K562 (cell line): ENCODE measurements at regions not wholly inside any gene's neighbourhood (a gene's known extent, or its start where the extent isn't known, plus 50 kb on each side); places are given as distances from the start of the nearest gene placed in this dataset.

Source experiments
- ATAC-seq: fragments of 200-7000 bp; cut with Tn5 transposase; 3 replicates; pipeline ENCODE4 v1.9.1; 2020; ENCODE audit warnings: moderate library complexity
- BruUV-seq: library from RNA; stranded (reverse); fragments of 400-500 nt; replicated peaks from 2 replicates; lab custom pipeline; 2021; lab: Mats Ljungman, UMichigan
- CTCF ChIA-PET: fragments of 300-600 bp; formaldehyde crosslinking; extraction: SDS; loops from one replicate; lab custom pipeline; 2021; ENCODE audit warnings: low intra/inter-chr PET ratio; lab: Yijun Ruan, JAX
- POLR2A ChIA-PET: fragments of 300-600, 350-650 bp; sonication (Branson Sonifier 250); formaldehyde crosslinking; extraction: SDS; loops from one replicate; lab custom pipeline; 2021; ENCODE audit warnings: antibody characterized with exemption, inconsistent platforms; lab: Yijun Ruan, JAX
- DNase-seq, 4 experiments: peaks; one replicate each; pipeline versions ENCODE4 v3.0.0 to v3.0.0-alpha.2; 2011 to 2018; ENCODE audit warnings: low spot score in 3 of 4, mixed read lengths in 3 of 4; ENCODE audit errors: extremely low read depth in 1 of 4
- FAIRE-seq: peaks from 2 replicates; lab custom pipeline; 2011; peaks lifted over from hg19 to GRCh38; lab: Jason Lieb, UNC
- H2AFZ ChIP-seq: 2 replicates; pipeline ENCODE4 v1.6.0; 2011; ENCODE audit warnings: low read depth, low read length, control low read depth, inconsistent platforms
- H3K27ac ChIP-seq: fragments of 200-600 bp; 3 replicates; pipeline ENCODE4 v1.8.0; 2011; ENCODE audit warnings: low read depth, mild to moderate bottlenecking, control low read depth, inconsistent platforms, low read length, moderate library complexity, mixed read lengths; ENCODE audit errors: extremely low read depth
- H3K27me3 ChIP-seq, 2 experiments: fragments of 300-600 bp in 1 of 2; 2 replicates in 1 of 2; 3 replicates in 1 of 2; pipeline versions ENCODE4 v1.6.0 to v1.8.0; 2011; ENCODE audit warnings: inconsistent platforms in 2 of 2, low read length in 2 of 2, mild to moderate bottlenecking in 1 of 2, mixed read lengths in 1 of 2, moderate library complexity in 1 of 2; ENCODE audit not compliant: control insufficient read depth in 2 of 2, insufficient read depth in 2 of 2
- H3K36me3 ChIP-seq: fragments of 300-600 bp; 3 replicates; pipeline ENCODE4 v1.8.0; 2011; ENCODE audit warnings: mild to moderate bottlenecking, low read length, inconsistent platforms; ENCODE audit not compliant: control insufficient read depth, insufficient read depth
- H3K4me1 ChIP-seq, 2 experiments: fragments of 200-600 bp in 1 of 2; replicated peaks in 1 of 2; 2 replicates in 1 of 2; 3 replicates in 1 of 2; pipeline versions ENCODE4 v1.5.1 to v1.8.0; 2011; ENCODE audit warnings: inconsistent platforms in 2 of 2, low read length in 2 of 2, mild to moderate bottlenecking in 1 of 2, mixed read lengths in 1 of 2, moderate library complexity in 1 of 2; ENCODE audit not compliant: control insufficient read depth in 2 of 2, insufficient read depth in 2 of 2
- H3K4me2 ChIP-seq: 2 replicates; pipeline ENCODE4 v1.6.1; 2011; ENCODE audit warnings: low read length, control low read depth, inconsistent platforms, mixed read lengths; ENCODE audit not compliant: insufficient read depth
- H3K4me3 ChIP-seq: fragments of 200-600 bp; sonication (generic), shearing (Covaris generic); 2 replicates; pipeline ENCODE4 v1.5.1; 2016; ENCODE audit warnings: control low read depth, inconsistent platforms
- H3K79me2 ChIP-seq: fragments of 200-600 bp; 3 replicates; pipeline ENCODE4 v1.8.0; 2011; ENCODE audit warnings: low read length, inconsistent platforms; ENCODE audit not compliant: control insufficient read depth, insufficient read depth
- H3K9ac ChIP-seq, 2 experiments: 2 replicates each; pipeline versions ENCODE4 v1.6.0 to v1.6.1; 2011; ENCODE audit warnings: low read depth in 2 of 2, low read length in 2 of 2, control low read depth in 1 of 2, inconsistent platforms in 1 of 2, mild to moderate bottlenecking in 1 of 2, mixed read lengths in 1 of 2; ENCODE audit not compliant: insufficient read depth in 1 of 2
- H3K9me1 ChIP-seq: one replicate; pipeline ENCODE4 v1.6.0; 2011; ENCODE audit warnings: inconsistent platforms, mild to moderate bottlenecking, low read length, moderate library complexity; ENCODE audit not compliant: control insufficient read depth, insufficient read depth
- H3K9me3 ChIP-seq: replicated peaks from 2 replicates; pipeline ENCODE4 v1.5.1; 2011; ENCODE audit warnings: low read depth, low read length, inconsistent platforms; ENCODE audit not compliant: control insufficient read depth, insufficient read depth
- H4K20me1 ChIP-seq: replicated peaks from 2 replicates; pipeline ENCODE4 v1.6.1; 2011; ENCODE audit warnings: low read length, inconsistent platforms, mixed read lengths; ENCODE audit not compliant: control insufficient read depth, insufficient read depth
- CBX2 ChIP-seq: fragments of 200-600 bp; sonication (generic); IDR thresholded peaks from one replicate; pipeline ENCODE4 v1.6.1; 2012; ENCODE audit warnings: mild to moderate bottlenecking, low read length, inconsistent platforms; ENCODE audit not compliant: insufficient read depth, poor library complexity, severe bottlenecking
- CBX3 ChIP-seq, 2 experiments: IDR thresholded peaks; 1 replicate in 1 of 2; 2 replicates in 1 of 2; pipeline ENCODE4 v1.6.1; 2012; ENCODE audit warnings: inconsistent platforms in 2 of 2, low read length in 2 of 2, borderline replicate concordance in 1 of 2, control low read depth in 1 of 2
- CREBBP ChIP-seq: IDR thresholded peaks from one replicate; pipeline ENCODE4 v1.6.1; 2012; ENCODE audit warnings: low read depth, mild to moderate bottlenecking, control low read depth, inconsistent platforms, low read length
- EP300 ChIP-seq: IDR thresholded peaks from 2 replicates; pipeline ENCODE4 v1.6.1; 2012; ENCODE audit warnings: low read length, improper control_type of control experiment
- ILK ChIP-seq: fragments of 450-650 bp; IDR thresholded peaks from 2 replicates; pipeline ENCODE4 v1.6.1; 2016; ENCODE audit warnings: missing genetic modification characterization, low read depth, mild to moderate bottlenecking, missing compliant biosample characterization, moderate library complexity, borderline replicate concordance
- POLR3A ChIP-seq: IDR thresholded peaks from 2 replicates; pipeline ENCODE4 v1.6.1; 2011; ENCODE audit warnings: borderline replicate concordance, mild to moderate bottlenecking, moderate library complexity; ENCODE audit not compliant: insufficient read length, insufficient read depth; ENCODE audit errors: extremely low read depth
- SNRNP70 ChIP-seq: fragments of 200-400 bp; formaldehyde crosslinking; optimal IDR thresholded peaks from 2 replicates; pipeline ENCODE3; 2017; ENCODE audit warnings: low read depth, low read length
- TAF15 ChIP-seq: fragments of 200-400 bp; formaldehyde crosslinking; IDR thresholded peaks from 2 replicates; pipeline ENCODE4 v1.6.1; 2017; ENCODE audit warnings: mild to moderate bottlenecking, low read depth, low read length, moderate library complexity
- TBL1XR1 ChIP-seq, 2 experiments: IDR thresholded peaks; 2 replicates each; pipeline ENCODE4 v1.6.1; 2012; ENCODE audit warnings: improper control_type of control experiment in 2 of 2, low read length in 2 of 2, mild to moderate bottlenecking in 1 of 2
- U2AF1 ChIP-seq: fragments of 200-400 bp; formaldehyde crosslinking; optimal IDR thresholded peaks from 2 replicates; pipeline ENCODE3; 2017; ENCODE audit warnings: mild to moderate bottlenecking, low read depth, low read length, moderate library complexity
- ZC3H8 ChIP-seq: fragments of 450-650 bp; IDR thresholded peaks from 2 replicates; pipeline ENCODE4 v1.6.1; 2017
- WGBS: fragments of 100-300 bp; shearing (Covaris generic); methylation state at CpG from one replicate; pipeline ENCODE4 v1.1.6; 2016; ENCODE audit warnings: low coverage, mixed read lengths; ENCODE audit not compliant: insufficient coverage; ENCODE audit errors: missing lambda C conversion rate; 5-methylcytosine and 5-hydroxymethylcytosine counted together
- in situ Hi-C: fragments of 300-500 bp; cut with MboI; formaldehyde crosslinking; loops from 4 replicates; pipeline ENCODE4 v1.15.0; 2018; ENCODE audit warnings: inconsistent platforms, mixed read lengths
- intact Hi-C: fragments of 100-400 bp; cut with micrococcal nuclease; formaldehyde crosslinking; loops from 2 replicates; pipeline ENCODE4 v1.14.2; 2022
- TF ChIP-seq, protein P1 (sequence below): fragments of 450-650 bp; IDR thresholded peaks from 2 replicates; pipeline ENCODE4 v1.6.1; 2017; ENCODE audit warnings: mild to moderate bottlenecking, moderate library complexity
- TF ChIP-seq, protein P2 (sequence below): sonication (generic); formaldehyde crosslinking; IDR thresholded peaks from 2 replicates; pipeline ENCODE4 v1.5.0; 2020; ENCODE audit warnings: missing genetic modification reagents
- TF ChIP-seq, protein P3 (sequence below): fragments of 450-650 bp; conservative IDR thresholded peaks from 2 replicates; pipeline ENCODE4 v1.6.1; 2016; ENCODE audit warnings: missing genetic modification characterization, low read depth, mild to moderate bottlenecking, missing compliant biosample characterization, moderate library complexity
- TF ChIP-seq, protein P4 (sequence below): sonication (generic); formaldehyde crosslinking; IDR thresholded peaks from 2 replicates; pipeline ENCODE4 v1.8.0; 2022; ENCODE audit warnings: mild to moderate bottlenecking, missing genetic modification reagents

DNA sequence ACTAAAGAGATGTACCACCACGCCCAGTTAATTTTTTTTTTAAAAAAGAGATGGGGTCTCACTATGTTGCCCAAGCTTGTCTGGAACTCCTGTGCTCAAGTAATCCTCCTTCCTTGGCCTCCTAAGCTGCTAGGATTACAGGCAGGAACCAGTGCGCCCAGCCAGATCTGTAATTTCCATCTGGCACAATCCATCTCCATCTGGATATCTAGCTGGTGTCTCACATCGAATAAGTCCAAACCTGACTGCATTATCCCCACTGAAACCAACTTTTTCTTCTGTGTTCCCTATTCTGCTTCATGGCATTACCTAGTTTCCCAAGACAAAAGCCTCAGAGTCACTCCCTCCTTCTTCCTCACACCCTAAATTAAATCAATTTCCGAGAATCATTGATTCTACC is 125.8 kb upstream of the TEX13C start:
- WGBS, result 7% methylated on average over 3 of the region's 4 CpGs
- in situ Hi-C loops, result no loop called here
- H2AFZ ChIP-seq, result no peak overlapping the region
- ChIA-PET CTCF (no interaction called here), POLR2A (no interaction called here)
- no TSS peak for BruUV-seq
- ATAC-seq (no peak), FAIRE-seq (no peak), DNase-seq (no peak)
- no peaks in the 10 kb centered on the region for H3K36me3 ChIP-seq
- no peak overlapping the region for H3K9ac ChIP-seq
- intact Hi-C loops, result no loop called here
- H3K4me1 ChIP-seq, result no peaks in the 10 kb centered on the region
- no peak overlapping the region for H3K27ac ChIP-seq
- no peaks in the 10 kb centered on the region for H3K79me2 ChIP-seq
- H3K27me3 ChIP-seq, result no peaks in the 10 kb centered on the region
- H3K4me2 ChIP-seq, result no peak overlapping the region
- no peaks in the 10 kb centered on the region for H3K9me3 ChIP-seq
- H3K9me1 ChIP-seq, result no peaks in the 10 kb centered on the region
- H4K20me1 ChIP-seq, result no peaks in the 10 kb centered on the region
- H3K4me3 ChIP-seq, result no peak overlapping the region
- TF ChIP-seq, protein P1, sequence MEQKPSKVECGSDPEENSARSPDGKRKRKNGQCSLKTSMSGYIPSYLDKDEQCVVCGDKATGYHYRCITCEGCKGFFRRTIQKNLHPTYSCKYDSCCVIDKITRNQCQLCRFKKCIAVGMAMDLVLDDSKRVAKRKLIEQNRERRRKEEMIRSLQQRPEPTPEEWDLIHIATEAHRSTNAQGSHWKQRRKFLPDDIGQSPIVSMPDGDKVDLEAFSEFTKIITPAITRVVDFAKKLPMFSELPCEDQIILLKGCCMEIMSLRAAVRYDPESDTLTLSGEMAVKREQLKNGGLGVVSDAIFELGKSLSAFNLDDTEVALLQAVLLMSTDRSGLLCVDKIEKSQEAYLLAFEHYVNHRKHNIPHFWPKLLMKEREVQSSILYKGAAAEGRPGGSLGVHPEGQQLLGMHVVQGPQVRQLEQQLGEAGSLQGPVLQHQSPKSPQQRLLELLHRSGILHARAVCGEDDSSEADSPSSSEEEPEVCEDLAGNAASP, result no peak
- TF ChIP-seq SNRNP70, result no peak
- no peak for TF ChIP-seq CBX2
- no peak for TF ChIP-seq CREBBP
- TF ChIP-seq CBX3 (IDR thresholded peaks at IDR 0.05; ENCODE audit: borderline replicate concordance in 1 of 2, low read length in 2 of 2), result no peak
- TF ChIP-seq, protein P2, sequence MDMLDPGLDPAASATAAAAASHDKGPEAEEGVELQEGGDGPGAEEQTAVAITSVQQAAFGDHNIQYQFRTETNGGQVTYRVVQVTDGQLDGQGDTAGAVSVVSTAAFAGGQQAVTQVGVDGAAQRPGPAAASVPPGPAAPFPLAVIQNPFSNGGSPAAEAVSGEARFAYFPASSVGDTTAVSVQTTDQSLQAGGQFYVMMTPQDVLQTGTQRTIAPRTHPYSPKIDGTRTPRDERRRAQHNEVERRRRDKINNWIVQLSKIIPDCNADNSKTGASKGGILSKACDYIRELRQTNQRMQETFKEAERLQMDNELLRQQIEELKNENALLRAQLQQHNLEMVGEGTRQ (CRISPR knock-in tag), result no peak
- TF ChIP-seq, protein P3, sequence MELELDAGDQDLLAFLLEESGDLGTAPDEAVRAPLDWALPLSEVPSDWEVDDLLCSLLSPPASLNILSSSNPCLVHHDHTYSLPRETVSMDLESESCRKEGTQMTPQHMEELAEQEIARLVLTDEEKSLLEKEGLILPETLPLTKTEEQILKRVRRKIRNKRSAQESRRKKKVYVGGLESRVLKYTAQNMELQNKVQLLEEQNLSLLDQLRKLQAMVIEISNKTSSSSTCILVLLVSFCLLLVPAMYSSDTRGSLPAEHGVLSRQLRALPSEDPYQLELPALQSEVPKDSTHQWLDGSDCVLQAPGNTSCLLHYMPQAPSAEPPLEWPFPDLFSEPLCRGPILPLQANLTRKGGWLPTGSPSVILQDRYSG (tag), result no peak
- no peak for TF ChIP-seq POLR3A
- no peak for TF ChIP-seq TBL1XR1 (IDR thresholded peaks at IDR 0.05; ENCODE audit: low read length in 2 of 2)
- TF ChIP-seq EP300, result no peak
- TF ChIP-seq ILK (tag), result no peak
- TF ChIP-seq ZC3H8, result no peak
- TF ChIP-seq, protein P4, sequence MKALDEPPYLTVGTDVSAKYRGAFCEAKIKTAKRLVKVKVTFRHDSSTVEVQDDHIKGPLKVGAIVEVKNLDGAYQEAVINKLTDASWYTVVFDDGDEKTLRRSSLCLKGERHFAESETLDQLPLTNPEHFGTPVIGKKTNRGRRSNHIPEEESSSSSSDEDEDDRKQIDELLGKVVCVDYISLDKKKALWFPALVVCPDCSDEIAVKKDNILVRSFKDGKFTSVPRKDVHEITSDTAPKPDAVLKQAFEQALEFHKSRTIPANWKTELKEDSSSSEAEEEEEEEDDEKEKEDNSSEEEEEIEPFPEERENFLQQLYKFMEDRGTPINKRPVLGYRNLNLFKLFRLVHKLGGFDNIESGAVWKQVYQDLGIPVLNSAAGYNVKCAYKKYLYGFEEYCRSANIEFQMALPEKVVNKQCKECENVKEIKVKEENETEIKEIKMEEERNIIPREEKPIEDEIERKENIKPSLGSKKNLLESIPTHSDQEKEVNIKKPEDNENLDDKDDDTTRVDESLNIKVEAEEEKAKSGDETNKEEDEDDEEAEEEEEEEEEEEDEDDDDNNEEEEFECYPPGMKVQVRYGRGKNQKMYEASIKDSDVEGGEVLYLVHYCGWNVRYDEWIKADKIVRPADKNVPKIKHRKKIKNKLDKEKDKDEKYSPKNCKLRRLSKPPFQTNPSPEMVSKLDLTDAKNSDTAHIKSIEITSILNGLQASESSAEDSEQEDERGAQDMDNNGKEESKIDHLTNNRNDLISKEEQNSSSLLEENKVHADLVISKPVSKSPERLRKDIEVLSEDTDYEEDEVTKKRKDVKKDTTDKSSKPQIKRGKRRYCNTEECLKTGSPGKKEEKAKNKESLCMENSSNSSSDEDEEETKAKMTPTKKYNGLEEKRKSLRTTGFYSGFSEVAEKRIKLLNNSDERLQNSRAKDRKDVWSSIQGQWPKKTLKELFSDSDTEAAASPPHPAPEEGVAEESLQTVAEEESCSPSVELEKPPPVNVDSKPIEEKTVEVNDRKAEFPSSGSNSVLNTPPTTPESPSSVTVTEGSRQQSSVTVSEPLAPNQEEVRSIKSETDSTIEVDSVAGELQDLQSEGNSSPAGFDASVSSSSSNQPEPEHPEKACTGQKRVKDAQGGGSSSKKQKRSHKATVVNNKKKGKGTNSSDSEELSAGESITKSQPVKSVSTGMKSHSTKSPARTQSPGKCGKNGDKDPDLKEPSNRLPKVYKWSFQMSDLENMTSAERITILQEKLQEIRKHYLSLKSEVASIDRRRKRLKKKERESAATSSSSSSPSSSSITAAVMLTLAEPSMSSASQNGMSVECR (CRISPR knock-in tag), result no peak
- no peak for TF ChIP-seq TAF15
- no peak for TF ChIP-seq U2AF1
